ENCODE measurements at regions not wholly inside any gene's neighbourhood (a gene's known extent, or its start where the extent isn't known, plus 50 kb on each side); places are given as distances from the start of the nearest gene placed in this dataset.
"Not testable (repeated sequence)": the region's sequence is repeated elsewhere in the genome, so short reads cannot be mapped to it uniquely, and the experiment has no call there.

GRCh38 chr3:74842141-74842540 is 227.7 kb upstream of the CNTN3 start:
- Mint-ChIP-seq H3K4me1 (peaks cover 37% of the 10 kb centered on the region), H3K36me3 (no peaks in the 10 kb centered on the region), H3K4me3 (no peak overlapping the region), H3K27me3 (ENCODE audit: insufficient read depth, low read depth) (peaks cover 2% of the 10 kb centered on the region), H3K27ac (no peak overlapping the region), H3K9me3 (no peaks in the 10 kb centered on the region)
- H3K9ac ChIP-seq = no peak overlapping the region
- no peaks in the 10 kb centered on the region for H3K9me3 ChIP-seq (ENCODE audit: low read depth)
- no peak for DNase-seq (ENCODE audit: low spot score)
- H3F3A ChIP-seq (ENCODE audit: low read depth) = no peaks in the 10 kb centered on the region
- H3K27ac ChIP-seq = no peak overlapping the region
- no peaks in the 10 kb centered on the region for H3K79me2 ChIP-seq (ENCODE audit: low read depth)
- H3K36me3 ChIP-seq = no peaks in the 10 kb centered on the region
- H3K27me3 ChIP-seq = no peaks in the 10 kb centered on the region
- no peaks in the 10 kb centered on the region for H4K20me1 ChIP-seq (ENCODE audit: low read depth)
- H2AFZ ChIP-seq (replicated peaks) = no peak overlapping the region
- H3K4me1 ChIP-seq = no peaks in the 10 kb centered on the region
- H3K4me2 ChIP-seq = no peak overlapping the region
- no peak overlapping the region for H3K4me3 ChIP-seq
- TF ChIP-seq CTCF (IDR thresholded peaks at IDR 0.05) = no peak
- TF ChIP-seq EZH2phosphoT487 (IDR thresholded peaks at IDR 0.05) = no peak
- no peak for TF ChIP-seq EZH2 (IDR thresholded peaks at IDR 0.05)

DNA sequence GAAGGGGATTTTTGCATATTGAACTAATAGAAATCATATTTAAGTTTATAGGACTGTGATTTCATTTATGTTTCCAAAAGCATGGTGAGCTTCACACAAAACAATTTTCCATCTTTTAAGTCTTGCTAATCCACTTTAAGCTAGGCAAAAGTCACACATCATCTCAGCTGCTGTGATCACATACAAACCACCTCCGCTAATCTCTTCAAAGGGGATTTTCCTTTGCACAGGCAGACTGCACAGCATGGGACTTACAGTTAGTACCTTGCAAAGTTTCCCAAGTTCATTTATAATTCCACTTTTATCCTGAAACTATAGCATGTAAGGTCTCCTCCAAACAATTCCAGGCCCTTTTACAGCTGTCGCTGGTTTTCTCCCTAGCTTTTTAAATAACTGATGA is 225.1 kb upstream of the CNTN3 start:
- Histone ChIP-seq H3K27me3 (no peaks in the 10 kb centered on the region), H2AFZ (replicated peaks) (no peak overlapping the region), H3K36me3 (no peaks in the 10 kb centered on the region), H3K4me2 (no peak overlapping the region), H3K9ac (no peak overlapping the region), H3K4me3 (no peak overlapping the region), H3K27ac (no peak overlapping the region), H3K9me3 (ENCODE audit: low read depth) (no peaks in the 10 kb centered on the region), H3K4me1 (no peaks in the 10 kb centered on the region), H4K20me1 (ENCODE audit: low read depth) (no peaks in the 10 kb centered on the region), H3K79me2 (ENCODE audit: low read depth) (no peaks in the 10 kb centered on the region), H3F3A (ENCODE audit: low read depth) (no peaks in the 10 kb centered on the region)
- Mint-ChIP-seq H3K27me3 (ENCODE audit: insufficient read depth, low read depth) (peaks cover 2% of the 10 kb centered on the region), H3K36me3 (no peaks in the 10 kb centered on the region), H3K9me3 (no peaks in the 10 kb centered on the region), H3K4me1 (peaks cover 39% of the 10 kb centered on the region), H3K4me3 (no peak overlapping the region), H3K27ac (peak overlapping the region; percentile 7)
- TF ChIP-seq EZH2phosphoT487 (IDR thresholded peaks at IDR 0.05) = no peak
- no peak for TF ChIP-seq CTCF (IDR thresholded peaks at IDR 0.05)
- no peak for TF ChIP-seq EZH2 (IDR thresholded peaks at IDR 0.05)
- peak; percentile 27 for DNase-seq (ENCODE audit: low spot score)

GRCh38 chr3:74832925-74833324 is 218.5 kb upstream of the CNTN3 start:
- Histone ChIP-seq H4K20me1 (ENCODE audit: low read depth) (no peaks in the 10 kb centered on the region), H3K4me1 (peaks cover 5% of the 10 kb centered on the region), H3K9me3 (ENCODE audit: low read depth) (no peaks in the 10 kb centered on the region), H2AFZ (replicated peaks) (no peak overlapping the region), H3K27me3 (no peaks in the 10 kb centered on the region), H3K36me3 (no peaks in the 10 kb centered on the region), H3F3A (ENCODE audit: low read depth) (no peaks in the 10 kb centered on the region), H3K79me2 (ENCODE audit: low read depth) (no peaks in the 10 kb centered on the region), H3K4me2 (no peak overlapping the region), H3K27ac (no peak overlapping the region), H3K9ac (no peak overlapping the region), H3K4me3 (no peak overlapping the region)
- Mint-ChIP-seq H3K36me3 (no peaks in the 10 kb centered on the region), H3K27me3 (ENCODE audit: insufficient read depth, low read depth) (peaks cover 4% of the 10 kb centered on the region), H3K4me1 (peaks cover 24% of the 10 kb centered on the region), H3K27ac (no peak overlapping the region), H3K4me3 (no peak overlapping the region), H3K9me3 (no peaks in the 10 kb centered on the region)
- TF ChIP-seq EZH2 (IDR thresholded peaks at IDR 0.05) (no peak), CTCF (IDR thresholded peaks at IDR 0.05) (no peak), EZH2phosphoT487 (IDR thresholded peaks at IDR 0.05) (no peak)
- DNase-seq (ENCODE audit: low spot score) = no peak

- not testable (repeated sequence) for H3K4me2 ChIP-seq; H3K4me3 ChIP-seq; H3K36me3 Mint-ChIP-seq; H3K4me3 Mint-ChIP-seq; H3K9ac ChIP-seq; H3K9me3 Mint-ChIP-seq; H3K36me3 ChIP-seq; H3K27me3 Mint-ChIP-seq (ENCODE audit: insufficient read depth, low read depth); H3K27ac ChIP-seq; H2AFZ ChIP-seq (replicated peaks); H3K27me3 ChIP-seq; H3K79me2 ChIP-seq (ENCODE audit: low read depth); H3K9me3 ChIP-seq (ENCODE audit: low read depth); H3F3A ChIP-seq (ENCODE audit: low read depth); DNase-seq (ENCODE audit: low spot score); H3K4me1 ChIP-seq; H4K20me1 ChIP-seq (ENCODE audit: low read depth)
- Mint-ChIP-seq H3K27ac (peak overlapping the region; percentile 88), H3K4me1 (peaks cover 20% of the 10 kb centered on the region)
These were observed 216.4 kb upstream of the CNTN3 start for GRCh38 chr3:74830845-74831244.

- not testable (repeated sequence) for H3K27ac ChIP-seq; H3K9ac ChIP-seq; H3K79me2 ChIP-seq (ENCODE audit: low read depth); H3F3A ChIP-seq (ENCODE audit: low read depth); H4K20me1 ChIP-seq (ENCODE audit: low read depth); H3K9me3 ChIP-seq (ENCODE audit: low read depth); H3K36me3 Mint-ChIP-seq; H3K27me3 Mint-ChIP-seq (ENCODE audit: insufficient read depth, low read depth); H3K4me1 ChIP-seq; H3K4me3 ChIP-seq; H3K36me3 ChIP-seq; H3K27me3 ChIP-seq; H3K4me2 ChIP-seq; H2AFZ ChIP-seq (replicated peaks)
- H3K9me3 Mint-ChIP-seq = peaks cover 21% of the 10 kb centered on the region
- H3K4me1 Mint-ChIP-seq = peaks cover 11% of the 10 kb centered on the region
- H3K4me3 Mint-ChIP-seq = peak overlapping the region; percentile 33
- DNase-seq (ENCODE audit: low spot score) = peak; percentile 7
- peak overlapping the region; percentile 53 for H3K27ac Mint-ChIP-seq
These were observed 210.9 kb upstream of the CNTN3 start for GRCh38 chr3:74825404-74825803.
